Activated naive CD8-positive, alpha-beta T cell treated with anti-CD3 and anti-CD28 coated beads, Interleukin-2, amount 10 ng/mL, durations not matched to agents 7 days and 5 days (primary cell): ENCODE measurements at regions not wholly inside any gene's neighbourhood (a gene's known extent, or its start where the extent isn't known, plus 50 kb on each side); places are given as distances from the start of the nearest gene placed in this dataset.
"Not testable (repeated sequence)": the region's sequence is repeated elsewhere in the genome, so short reads cannot be mapped to it uniquely, and the experiment has no call there.

Experiments used
- ATAC-seq: fragments of 150-1000 bp; cut with Tn5 transposase; one replicate; pipeline ENCODE4 v1.10.0; 2021; ENCODE audit warnings: low read depth, moderate library complexity
- POLR2A ChIA-PET: fragments of 350-600 bp; sonication (Branson Sonifier 250); formaldehyde crosslinking; loops from one replicate; lab custom pipeline; 2021; ENCODE audit warnings: antibody characterized with exemption; lab: Charles Lee
- DNase-seq: peaks from one replicate; pipeline ENCODE4 v3.0.0; 2021
- H3K27ac Mint-ChIP-seq: one replicate; pipeline ENCODE4 v1.8.0; 2022; ENCODE audit warnings: mild to moderate bottlenecking, mixed read lengths
- H3K27me3 Mint-ChIP-seq: one replicate; pipeline ENCODE4 v1.8.0; 2022; ENCODE audit warnings: mild to moderate bottlenecking, moderate library complexity, mixed read lengths
- H3K36me3 Mint-ChIP-seq: one replicate; pipeline ENCODE4 v1.8.0; 2021; ENCODE audit warnings: mild to moderate bottlenecking, mixed read lengths
- H3K4me1 Mint-ChIP-seq: one replicate; pipeline ENCODE4 v1.8.0; 2021; ENCODE audit warnings: mixed read lengths
- H3K4me3 Mint-ChIP-seq: one replicate; pipeline ENCODE4 v1.8.0; 2022; ENCODE audit warnings: mild to moderate bottlenecking, moderate library complexity, mixed read lengths
- H3K9me3 Mint-ChIP-seq: one replicate; pipeline ENCODE4 v1.8.0; 2021; ENCODE audit warnings: mixed read lengths

- peaks cover 3% of the 10 kb centered on the region for H3K9me3 Mint-ChIP-seq
- no peak overlapping the region for H3K4me3 Mint-ChIP-seq
- POLR2A ChIA-PET = no interaction called here
Measured at GRCh38 chr5:92092239-92092638, 709.1 kb upstream of the ARRDC3 start.

DNA sequence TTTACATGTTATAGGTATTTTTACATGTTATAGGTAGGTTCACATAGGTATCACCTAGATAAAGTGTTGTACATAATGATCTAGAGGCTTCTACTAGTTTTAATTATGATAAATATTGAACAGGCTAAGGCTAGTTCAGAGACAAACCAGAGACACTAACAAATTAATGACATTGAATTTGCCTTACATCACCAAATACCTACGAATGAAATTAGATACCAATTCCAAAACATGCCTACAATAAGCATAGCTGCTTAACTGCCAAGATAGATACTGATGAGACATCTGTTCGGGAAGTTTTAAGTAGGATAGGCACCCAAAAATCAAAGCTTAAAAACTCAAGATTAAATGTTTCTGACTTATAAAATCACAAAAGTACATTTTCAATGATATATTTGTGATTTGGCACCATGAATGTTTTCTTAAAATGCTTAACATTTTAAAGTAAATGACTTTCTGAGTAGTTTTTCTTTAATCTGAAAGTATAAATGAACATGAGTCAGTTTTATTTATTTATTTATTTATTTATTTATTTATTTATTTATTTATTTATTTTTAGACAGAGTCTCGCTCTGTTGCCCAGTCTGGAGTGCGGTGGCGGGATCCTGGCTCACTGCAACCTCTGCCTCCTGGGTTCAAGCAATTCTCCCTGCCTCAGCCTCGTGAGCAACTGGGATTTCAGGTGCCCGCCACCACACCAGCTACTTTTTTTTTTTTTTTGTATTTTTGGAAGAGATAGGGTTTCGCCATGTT, 703.1 kb upstream of the ARRDC3 start:
- Mint-ChIP-seq H3K27ac (no peak overlapping the region), H3K9me3 (no peaks in the 10 kb centered on the region), H3K27me3 (no peaks in the 10 kb centered on the region), H3K4me1 (no peaks in the 10 kb centered on the region), H3K36me3 (no peaks in the 10 kb centered on the region), H3K4me3 (no peak overlapping the region)
- DNase-seq = no peak
- ATAC-seq = no peak
- POLR2A ChIA-PET = no interaction called here

More at GRCh38 chr5:92092239-92092638, 709.1 kb upstream of the ARRDC3 start:
- Mint-ChIP-seq H3K27me3 (no peaks in the 10 kb centered on the region), H3K36me3 (no peaks in the 10 kb centered on the region), H3K27ac (no peak overlapping the region), H3K4me1 (no peaks in the 10 kb centered on the region)
- DNase-seq (no peak), ATAC-seq (no peak)

- no peaks in the 10 kb centered on the region for H3K4me1 Mint-ChIP-seq
- H3K4me3 Mint-ChIP-seq = no peak overlapping the region
- no peak overlapping the region for H3K27ac Mint-ChIP-seq
- H3K36me3 Mint-ChIP-seq = no peaks in the 10 kb centered on the region
- POLR2A ChIA-PET = no interaction called here
- no peak for ATAC-seq
- H3K27me3 Mint-ChIP-seq = no peaks in the 10 kb centered on the region
- no peak for DNase-seq
- H3K9me3 Mint-ChIP-seq = no peaks in the 10 kb centered on the region
Measured at GRCh38 chr5:92081958-92082712, 699.0 kb upstream of the ARRDC3 start.

GRCh38 chr5:92070786-92071185, 687.7 kb upstream of the ARRDC3 start:
- H3K4me1 Mint-ChIP-seq = no peaks in the 10 kb centered on the region
- ATAC-seq (no peak), DNase-seq (no peak)
- H3K27ac Mint-ChIP-seq = no peak overlapping the region
- H3K36me3 Mint-ChIP-seq = no peaks in the 10 kb centered on the region
- H3K4me3 Mint-ChIP-seq = no peak overlapping the region
- no peaks in the 10 kb centered on the region for H3K27me3 Mint-ChIP-seq
- POLR2A ChIA-PET = no interaction called here
- peaks cover 2% of the 10 kb centered on the region for H3K9me3 Mint-ChIP-seq

GRCh38 chr5:92064993-92065392, 681.9 kb upstream of the ARRDC3 start:
- ATAC-seq = no peak
- POLR2A ChIA-PET = no interaction called here
- H3K27me3 Mint-ChIP-seq = no peaks in the 10 kb centered on the region

GRCh38 chr5:92051741-92052140, 668.6 kb upstream of the ARRDC3 start:
- H3K27me3 Mint-ChIP-seq = no peaks in the 10 kb centered on the region
- no peaks in the 10 kb centered on the region for H3K4me1 Mint-ChIP-seq
- no peak overlapping the region for H3K27ac Mint-ChIP-seq
- DNase-seq = no peak
- POLR2A ChIA-PET = no interaction called here
- H3K36me3 Mint-ChIP-seq = no peaks in the 10 kb centered on the region
- no peak for ATAC-seq
- peaks cover 1% of the 10 kb centered on the region for H3K9me3 Mint-ChIP-seq
- H3K4me3 Mint-ChIP-seq = no peak overlapping the region

More at GRCh38 chr5:92064993-92065392, 681.9 kb upstream of the ARRDC3 start:
- Mint-ChIP-seq H3K27ac (no peak overlapping the region), H3K4me3 (no peak overlapping the region), H3K36me3 (no peaks in the 10 kb centered on the region), H3K9me3 (peaks cover 2% of the 10 kb centered on the region), H3K4me1 (no peaks in the 10 kb centered on the region)
- DNase-seq = no peak

- no peaks in the 10 kb centered on the region for H3K36me3 Mint-ChIP-seq
- H3K4me1 Mint-ChIP-seq = no peaks in the 10 kb centered on the region
- H3K27ac Mint-ChIP-seq = no peak overlapping the region
- POLR2A ChIA-PET = no interaction called here
- H3K4me3 Mint-ChIP-seq = no peak overlapping the region
- no peaks in the 10 kb centered on the region for H3K27me3 Mint-ChIP-seq
- no peak for ATAC-seq
- H3K9me3 Mint-ChIP-seq = peaks cover 1% of the 10 kb centered on the region
- no peak for DNase-seq
Measured at GRCh38 chr5:92050970-92051369, 667.9 kb upstream of the ARRDC3 start.

GRCh38 chr5:92041911-92042660, 659.0 kb upstream of the ARRDC3 start:
- Mint-ChIP-seq H3K4me1 (no peaks in the 10 kb centered on the region), H3K27me3 (no peaks in the 10 kb centered on the region), H3K4me3 (no peak overlapping the region), H3K27ac (no peak overlapping the region), H3K9me3 (no peaks in the 10 kb centered on the region), H3K36me3 (no peaks in the 10 kb centered on the region)
- POLR2A ChIA-PET = no interaction called here
- DNase-seq (no peak), ATAC-seq (no peak)

GRCh38 chr5:92041206-92041605, 658.1 kb upstream of the ARRDC3 start:
- Mint-ChIP-seq H3K36me3 (no peaks in the 10 kb centered on the region), H3K4me1 (no peaks in the 10 kb centered on the region), H3K27me3 (no peaks in the 10 kb centered on the region), H3K9me3 (no peaks in the 10 kb centered on the region), H3K27ac (no peak overlapping the region), H3K4me3 (no peak overlapping the region)
- POLR2A ChIA-PET = no interaction called here
- DNase-seq = no peak
- ATAC-seq = no peak

DNA sequence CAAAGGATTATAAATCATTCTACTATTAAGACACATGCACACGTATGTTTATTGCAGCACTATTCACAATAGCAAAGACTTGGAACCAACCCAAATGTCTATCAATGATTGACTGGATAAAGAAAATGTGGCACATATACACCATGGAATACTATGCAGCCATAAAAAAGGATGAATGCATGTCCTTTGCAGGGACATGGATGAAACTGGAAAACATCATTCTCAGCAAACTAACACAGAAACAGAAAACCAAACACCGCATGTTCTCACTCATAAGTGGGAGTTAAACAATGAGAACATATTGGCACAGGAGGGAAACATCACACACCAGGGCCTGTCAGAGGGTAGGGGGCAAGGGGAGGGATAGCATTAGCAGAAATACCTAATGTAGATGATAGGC, 646.7 kb upstream of the ARRDC3 start:
- H3K27ac Mint-ChIP-seq, H3K4me3 Mint-ChIP-seq, ATAC-seq, H3K27me3 Mint-ChIP-seq, H3K36me3 Mint-ChIP-seq, H3K4me1 Mint-ChIP-seq, H3K9me3 Mint-ChIP-seq, POLR2A ChIA-PET, DNase-seq: not testable (repeated sequence)

DNA sequence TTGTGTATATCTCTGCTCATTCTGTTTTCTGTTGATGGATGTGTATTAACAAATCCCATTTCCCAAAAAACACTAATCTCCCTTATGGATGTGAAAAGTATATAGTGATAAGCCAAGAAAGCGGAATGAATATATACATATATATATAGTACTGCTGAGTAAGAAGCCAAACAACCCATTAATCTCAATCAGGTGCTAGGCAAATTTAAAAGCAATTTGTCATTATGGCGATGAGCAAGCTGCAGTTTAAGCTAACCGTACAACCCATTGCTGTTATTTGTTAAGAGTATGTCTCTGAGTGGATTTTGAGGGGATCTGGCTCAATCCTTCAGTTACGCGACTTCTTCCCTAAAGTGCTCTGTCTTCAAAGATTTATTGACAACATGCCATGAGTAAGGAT, 640.4 kb upstream of the ARRDC3 start:
- Mint-ChIP-seq H3K36me3 (no peaks in the 10 kb centered on the region), H3K4me3 (no peak overlapping the region), H3K27me3 (no peaks in the 10 kb centered on the region), H3K9me3 (no peaks in the 10 kb centered on the region), H3K4me1 (no peaks in the 10 kb centered on the region), H3K27ac (no peak overlapping the region)
- DNase-seq (no peak), ATAC-seq (no peak)
- POLR2A ChIA-PET = no interaction called here

DNA sequence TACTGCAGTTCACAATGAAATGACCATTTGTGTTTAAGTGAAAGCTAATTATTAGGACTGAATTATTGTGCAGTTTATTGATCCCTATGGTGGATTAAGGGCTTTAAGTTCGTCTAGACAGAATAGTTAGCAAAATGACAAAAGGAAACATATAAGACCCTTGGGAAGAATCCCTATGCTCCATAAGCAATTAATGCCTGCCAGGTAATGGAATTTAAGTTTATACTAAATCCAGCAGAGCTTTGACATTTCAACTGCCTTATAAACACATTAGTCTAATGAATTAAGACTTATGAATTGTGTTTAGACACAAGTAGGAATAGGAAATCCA, 640.0 kb upstream of the ARRDC3 start:
- H3K36me3 Mint-ChIP-seq = no peaks in the 10 kb centered on the region
- H3K4me3 Mint-ChIP-seq = no peak overlapping the region
- POLR2A ChIA-PET = no interaction called here
- H3K27me3 Mint-ChIP-seq = no peaks in the 10 kb centered on the region
- H3K27ac Mint-ChIP-seq = no peak overlapping the region
- no peaks in the 10 kb centered on the region for H3K9me3 Mint-ChIP-seq
- ATAC-seq (no peak), DNase-seq (no peak)
- H3K4me1 Mint-ChIP-seq = no peaks in the 10 kb centered on the region

DNA sequence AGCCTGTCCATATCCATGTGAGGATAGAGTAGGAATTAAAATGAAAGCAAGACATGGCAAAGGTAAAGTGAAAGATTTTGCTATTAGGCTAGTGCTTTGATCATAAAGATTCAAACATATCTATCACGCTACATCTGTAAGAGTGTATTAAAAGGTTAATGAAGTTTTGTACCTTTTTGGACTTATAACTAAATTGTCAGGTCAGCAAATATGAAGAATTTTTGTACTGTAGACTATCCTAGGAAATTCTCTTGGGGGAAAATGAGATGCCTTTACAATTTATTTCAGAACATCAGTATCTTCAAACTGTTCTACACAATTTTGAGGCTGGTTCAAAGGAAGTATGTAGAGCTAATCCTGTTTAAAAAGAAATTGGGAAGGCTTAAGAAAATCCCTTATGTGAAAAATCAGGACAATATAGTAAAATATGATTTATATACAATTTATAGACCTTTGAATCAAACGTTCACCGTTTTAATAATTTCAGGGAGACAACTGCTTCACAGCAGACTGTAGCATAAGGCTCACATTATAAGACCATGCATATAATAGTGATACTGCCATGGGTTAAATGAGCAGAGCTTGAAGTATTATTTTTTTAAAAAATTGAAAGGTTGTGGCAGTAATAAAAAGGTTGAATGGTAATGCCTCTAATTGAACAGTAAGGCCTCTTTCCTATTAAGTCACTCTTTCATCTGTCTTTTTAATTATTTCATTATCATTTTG, 639.5 kb upstream of the ARRDC3 start:
- Mint-ChIP-seq H3K36me3 (no peaks in the 10 kb centered on the region), H3K9me3 (no peaks in the 10 kb centered on the region), H3K4me1 (no peaks in the 10 kb centered on the region), H3K4me3 (no peak overlapping the region), H3K27ac (no peak overlapping the region), H3K27me3 (no peaks in the 10 kb centered on the region)
- POLR2A ChIA-PET = no interaction called here
- ATAC-seq (no peak), DNase-seq (no peak)
